Panc1 (cell line): ENCODE measurements at regions not wholly inside any gene's neighbourhood (a gene's known extent, or its start where the extent isn't known, plus 50 kb on each side); places are given as distances from the start of the nearest gene placed in this dataset.

Experiments used
- ATAC-seq: fragments of 200-7000 bp; cut with Tn5 transposase; 2 replicates; pipeline ENCODE4 v1.9.1; 2020; ENCODE audit warnings: mild to moderate bottlenecking, moderate library complexity
- BruUV-seq: library from RNA; stranded (reverse); fragments of 400-500 nt; replicated peaks from 2 replicates; lab custom pipeline; 2021; lab: Mats Ljungman, UMichigan
- CTCF ChIA-PET: fragments of 300-600 bp; sonication (Branson Sonifier 250); formaldehyde crosslinking; loops from one replicate; lab custom pipeline; 2022; ENCODE audit warnings: antibody characterized with exemption; lab: Charles Lee
- POLR2A ChIA-PET: fragments of 300-600 bp; sonication (Branson Sonifier 250); formaldehyde crosslinking; loops from one replicate; lab custom pipeline; 2022; ENCODE audit warnings: antibody characterized with exemption; lab: Charles Lee
- DNase-seq: peaks from one replicate; pipeline ENCODE4 v3.0.0-alpha.2; 2010; ENCODE audit warnings: low read depth, low spot score
- H3K27ac ChIP-seq: 2 replicates; pipeline ENCODE4 v1.5.1; 2011; ENCODE audit warnings: mild to moderate bottlenecking, low read length, inconsistent platforms
- H3K27me3 ChIP-seq: fragments of 200-500 bp; sonication (Bioruptor generic); 2 replicates; pipeline ENCODE4 v1.6.0; 2014; ENCODE audit warnings: low read length, inconsistent platforms; ENCODE audit not compliant: control insufficient read depth, insufficient read depth
- H3K36me3 ChIP-seq: fragments of 200-500 bp; sonication (Bioruptor generic); 2 replicates; pipeline ENCODE4 v1.5.1; 2014; ENCODE audit warnings: inconsistent platforms, mild to moderate bottlenecking, low read length, moderate library complexity; ENCODE audit not compliant: control insufficient read depth, insufficient read depth
- H3K4me1 ChIP-seq: 2 replicates; pipeline ENCODE4 v1.5.1; 2011; ENCODE audit warnings: inconsistent platforms, mild to moderate bottlenecking, low read length, moderate library complexity; ENCODE audit not compliant: control insufficient read depth, insufficient read depth
- H3K4me3 ChIP-seq, 2 experiments: 2 replicates each; pipeline ENCODE4 v1.5.1; 2011 to 2012; ENCODE audit warnings: low read depth in 2 of 2, low read length in 2 of 2, mild to moderate bottlenecking in 2 of 2, inconsistent platforms in 1 of 2, moderate library complexity in 1 of 2
- H3K9me3 ChIP-seq: fragments of 200-500 bp; sonication (Bioruptor generic); 2 replicates; pipeline ENCODE4 v1.5.1; 2014; ENCODE audit warnings: low read depth, mild to moderate bottlenecking, inconsistent platforms, low read length, moderate library complexity; ENCODE audit not compliant: control insufficient read depth, insufficient read depth
- POLR2AphosphoS5 ChIP-seq: IDR thresholded peaks from 2 replicates; pipeline ENCODE4 v1.6.1; 2012; ENCODE audit warnings: mild to moderate bottlenecking, low read depth, low read length, moderate library complexity
- REST ChIP-seq, 2 experiments: IDR thresholded peaks; 2 replicates each; pipeline ENCODE4 v1.6.1; 2011 to 2012; ENCODE audit warnings: low read depth in 2 of 2, control low read depth in 1 of 2, low read length in 1 of 2, mild to moderate bottlenecking in 1 of 2, moderate library complexity in 1 of 2; ENCODE audit not compliant: insufficient read depth in 1 of 2
- SIN3A ChIP-seq: IDR thresholded peaks from 2 replicates; pipeline ENCODE4 v1.6.1; 2012; ENCODE audit warnings: low read depth, mild to moderate bottlenecking, low read length, moderate library complexity, borderline replicate concordance; ENCODE audit not compliant: insufficient read depth
- TCF7L2 ChIP-seq: IDR thresholded peaks from 2 replicates; pipeline ENCODE4 v1.6.1; 2011; ENCODE audit warnings: mild to moderate bottlenecking, low read depth, low read length, inconsistent platforms
- in situ Hi-C: cut with HindIII; loops from 2 replicates; pipeline ENCODE4 v1.10.0; 2016; ENCODE audit warnings: low sequenced_read_pairs, low pct_unique_long_range_greater_than_20kb
- intact Hi-C: fragments of 100-400 bp; cut with micrococcal nuclease; formaldehyde crosslinking; loops from one replicate; pipeline ENCODE4 v1.10.0; 2022; ENCODE audit not compliant: unreplicated experiment
- TF ChIP-seq, protein P1 (sequence below): fragments of 450-650 bp; IDR thresholded peaks from 2 replicates; pipeline ENCODE4 v1.5.1; 2017; ENCODE audit warnings: mild to moderate bottlenecking

DNA sequence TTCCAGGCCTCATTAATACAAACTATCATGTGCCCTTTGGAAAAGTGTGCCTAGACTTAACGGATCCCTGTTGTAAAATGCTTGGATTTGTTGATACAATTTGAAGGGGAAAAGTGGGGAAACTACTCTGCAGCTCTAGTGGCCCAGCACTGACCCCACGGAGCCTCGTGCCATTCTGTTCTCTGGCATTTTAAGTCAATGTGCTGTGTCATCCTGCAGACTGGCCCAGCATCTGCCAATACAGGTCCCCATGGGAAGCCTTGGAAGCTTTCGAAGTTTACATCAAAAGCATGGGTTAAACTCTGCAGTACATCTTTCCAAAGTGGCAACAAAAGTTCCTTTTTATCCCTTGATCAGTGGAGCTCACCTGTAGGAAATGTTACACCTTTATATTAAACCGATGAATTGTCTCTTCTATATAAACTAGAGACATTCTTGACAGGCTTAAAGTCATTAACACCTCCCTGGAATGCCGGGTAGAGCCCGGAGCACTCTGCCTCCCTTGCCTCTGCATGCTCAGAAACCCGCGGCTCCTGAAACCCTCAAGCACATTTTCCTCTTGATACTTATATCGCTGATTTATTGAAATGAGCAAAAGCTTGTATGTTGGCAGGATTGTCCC lies 596.0 kb upstream of the ADAMTS16 start:
- intact Hi-C loops, result no loop called here
- ChIA-PET POLR2A (no interaction called here), CTCF (no interaction called here)
- no peaks in the 10 kb centered on the region for H3K36me3 ChIP-seq
- ATAC-seq, result no peak
- TF ChIP-seq REST (IDR thresholded peaks at IDR 0.05; ENCODE audit: insufficient read depth in 1 of 2, low read depth in 2 of 2, low read length in 1 of 2) (no peak), POLR2AphosphoS5 (no peak), TCF7L2 (no peak), SIN3A (no peak)
- TF ChIP-seq, protein P1, sequence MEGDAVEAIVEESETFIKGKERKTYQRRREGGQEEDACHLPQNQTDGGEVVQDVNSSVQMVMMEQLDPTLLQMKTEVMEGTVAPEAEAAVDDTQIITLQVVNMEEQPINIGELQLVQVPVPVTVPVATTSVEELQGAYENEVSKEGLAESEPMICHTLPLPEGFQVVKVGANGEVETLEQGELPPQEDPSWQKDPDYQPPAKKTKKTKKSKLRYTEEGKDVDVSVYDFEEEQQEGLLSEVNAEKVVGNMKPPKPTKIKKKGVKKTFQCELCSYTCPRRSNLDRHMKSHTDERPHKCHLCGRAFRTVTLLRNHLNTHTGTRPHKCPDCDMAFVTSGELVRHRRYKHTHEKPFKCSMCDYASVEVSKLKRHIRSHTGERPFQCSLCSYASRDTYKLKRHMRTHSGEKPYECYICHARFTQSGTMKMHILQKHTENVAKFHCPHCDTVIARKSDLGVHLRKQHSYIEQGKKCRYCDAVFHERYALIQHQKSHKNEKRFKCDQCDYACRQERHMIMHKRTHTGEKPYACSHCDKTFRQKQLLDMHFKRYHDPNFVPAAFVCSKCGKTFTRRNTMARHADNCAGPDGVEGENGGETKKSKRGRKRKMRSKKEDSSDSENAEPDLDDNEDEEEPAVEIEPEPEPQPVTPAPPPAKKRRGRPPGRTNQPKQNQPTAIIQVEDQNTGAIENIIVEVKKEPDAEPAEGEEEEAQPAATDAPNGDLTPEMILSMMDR, result no peak
- no TSS peak for BruUV-seq
- in situ Hi-C loops, result no loop called here
- H3K27me3 ChIP-seq, result no peaks in the 10 kb centered on the region
- H3K9me3 ChIP-seq, result no peaks in the 10 kb centered on the region
- no peak overlapping the region for H3K4me3 ChIP-seq
- DNase-seq, result no peak
- no peak overlapping the region for H3K27ac ChIP-seq
- no peaks in the 10 kb centered on the region for H3K4me1 ChIP-seq

DNA sequence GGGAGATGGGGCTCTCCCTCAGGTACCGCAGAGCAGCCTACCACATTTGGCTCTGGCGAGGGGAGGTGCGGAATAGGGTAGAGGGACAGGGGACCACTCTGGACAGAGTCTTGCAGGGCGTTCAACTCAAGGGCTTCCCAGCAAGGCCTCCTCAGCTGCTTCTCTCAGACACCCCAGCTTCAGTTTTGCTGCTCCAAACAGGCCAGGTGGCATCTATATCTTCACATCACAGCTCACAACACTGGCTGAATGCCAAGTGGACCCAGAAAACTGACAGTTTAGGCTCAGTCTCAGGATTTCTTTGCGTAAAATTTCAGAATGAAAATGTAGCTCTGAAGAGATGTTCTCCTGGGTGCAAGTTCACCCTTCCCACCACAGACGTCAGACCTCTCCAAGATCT lies 592.6 kb upstream of the ADAMTS16 start:
- intact Hi-C loops (no loop called here), in situ Hi-C loops (no loop called here)
- Histone ChIP-seq H3K4me1 (no peaks in the 10 kb centered on the region), H3K27ac (no peak overlapping the region), H3K27me3 (no peaks in the 10 kb centered on the region), H3K4me3 (no peak overlapping the region), H3K9me3 (no peaks in the 10 kb centered on the region), H3K36me3 (no peaks in the 10 kb centered on the region)
- ChIA-PET POLR2A (no interaction called here), CTCF (no interaction called here)
- DNase-seq (no peak), ATAC-seq (no peak)
- BruUV-seq, result no TSS peak
- TF ChIP-seq, protein P1, result no peak
- no peak for TF ChIP-seq SIN3A
- TF ChIP-seq REST (IDR thresholded peaks at IDR 0.05; ENCODE audit: insufficient read depth in 1 of 2, low read depth in 2 of 2, low read length in 1 of 2), result no peak
- no peak for TF ChIP-seq TCF7L2
- no peak for TF ChIP-seq POLR2AphosphoS5
